ENCODE measurements at regions not wholly inside any gene's neighbourhood (a gene's known extent, or its start where the extent isn't known, plus 50 kb on each side); places are given as distances from the start of the nearest gene placed in this dataset.

DNA sequence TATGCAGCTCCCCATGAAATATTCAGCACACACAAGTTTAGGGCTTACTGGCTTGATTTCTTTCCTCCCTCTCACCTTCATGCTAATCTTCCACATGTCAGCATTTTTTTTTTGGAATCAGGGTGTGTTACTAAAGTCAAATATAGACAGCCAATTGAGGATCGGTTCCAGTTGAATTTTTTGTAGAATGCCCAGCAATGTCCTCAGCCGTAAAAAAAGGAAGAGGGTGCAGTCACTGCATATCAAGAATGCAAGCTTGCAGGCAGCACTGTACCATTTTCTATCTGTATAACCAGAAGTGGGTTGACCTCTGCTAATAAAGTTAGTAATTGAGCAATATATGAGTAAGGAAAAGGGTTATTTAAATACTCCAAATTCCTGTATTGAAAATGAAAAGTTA, 51.4 kb upstream of the CHMP2B start:
- DNase-seq (no peak), ATAC-seq (no peak)
- POLR2A ChIA-PET: no interaction called here
- no peak overlapping the region for H3K27ac Mint-ChIP-seq
- no peaks in the 10 kb centered on the region for H3K9me3 Mint-ChIP-seq
- no peaks in the 10 kb centered on the region for H3K36me3 Mint-ChIP-seq
- H3K4me1 Mint-ChIP-seq: no peaks in the 10 kb centered on the region
- no peak overlapping the region for H3K4me3 Mint-ChIP-seq
- peaks cover 2 to 19% (median 6%) of the 10 kb centered on the region in 5 donors for H3K27me3 Mint-ChIP-seq

DNA sequence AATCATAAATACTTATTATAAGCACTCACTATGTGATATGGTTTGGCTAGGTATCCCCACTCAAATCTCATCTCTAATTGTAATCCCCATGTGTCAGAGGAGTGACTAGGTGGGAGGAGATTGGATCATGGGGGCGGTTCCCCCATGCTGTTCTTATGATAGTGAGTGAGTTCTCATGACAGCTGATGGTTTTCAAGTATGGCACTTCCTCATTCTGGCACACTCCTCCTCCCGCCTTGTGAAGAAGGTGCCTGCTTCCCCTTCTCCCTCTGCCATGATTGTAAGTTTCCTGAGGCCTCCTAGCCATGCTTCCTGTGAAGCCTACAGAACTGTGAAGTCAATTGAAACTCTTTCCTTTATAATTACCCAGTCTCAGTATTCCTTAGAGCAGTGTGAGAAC, 53.3 kb upstream of the CHMP2B start:
- Mint-ChIP-seq H3K9me3 (no peaks in the 10 kb centered on the region), H3K36me3 (no peaks in the 10 kb centered on the region), H3K27me3 (peaks cover 2 to 13% (median 4%) of the 10 kb centered on the region in 5 donors), H3K4me1 (no peaks in the 10 kb centered on the region), H3K27ac (no peak overlapping the region), H3K4me3 (no peak overlapping the region)
- ATAC-seq: no peak
- POLR2A ChIA-PET: no interaction called here
- no peak for DNase-seq

- Mint-ChIP-seq H3K36me3 (no peaks in the 10 kb centered on the region), H3K9me3 (no peaks in the 10 kb centered on the region), H3K4me3 (no peak overlapping the region), H3K27ac (no peak overlapping the region), H3K27me3 (peaks cover 4 to 15% (median 6%) of the 10 kb centered on the region in 5 donors), H3K4me1 (peaks cover 0 to 1% (median 0%) of the 10 kb centered on the region in 4 donors)
- ATAC-seq: no peak
- POLR2A ChIA-PET: no interaction called here
- DNase-seq: no peak
Measured at GRCh38 chr3:87173071-87173470, 54.0 kb upstream of the CHMP2B start.

GRCh38 chr3:87167628-87168456, 59.3 kb upstream of the CHMP2B start:
- no peaks in the 10 kb centered on the region for H3K9me3 Mint-ChIP-seq
- peak; percentile 46 to 47 for ATAC-seq
- peak overlapping the region; percentile 11 to 74 (median 34) for H3K4me3 Mint-ChIP-seq
- DNase-seq: peak in 5 of 10 donors; percentile 5 to 41 (median 32)
- peaks cover 7 to 19% (median 12%) of the 10 kb centered on the region in 5 donors for H3K27me3 Mint-ChIP-seq
- H3K36me3 Mint-ChIP-seq: no peaks in the 10 kb centered on the region
- peaks cover 0 to 6% (median 3%) of the 10 kb centered on the region in 4 donors for H3K4me1 Mint-ChIP-seq
- no peak overlapping the region for H3K27ac Mint-ChIP-seq
- POLR2A ChIA-PET: no interaction called here

DNA sequence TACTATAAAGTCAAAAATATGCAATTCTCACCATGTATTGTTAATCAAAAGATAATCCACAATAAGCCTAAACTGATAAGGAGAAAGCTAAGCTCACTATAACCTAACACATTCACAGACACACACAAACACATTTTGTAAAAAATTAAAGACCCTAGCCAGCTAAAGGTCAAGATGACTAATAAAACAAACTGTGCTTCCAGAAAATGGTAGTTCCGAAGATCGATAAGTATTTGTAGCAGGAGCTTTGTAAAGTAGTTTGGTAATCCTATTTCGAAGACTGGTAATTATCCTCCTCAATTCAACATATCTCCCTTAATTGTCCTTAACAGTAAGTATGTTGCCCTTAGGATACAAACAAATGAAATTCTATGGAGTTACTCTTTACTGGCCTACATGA, 62.9 kb upstream of the CHMP2B start:
- POLR2A ChIA-PET: no interaction called here
- peaks cover 0 to 6% (median 3%) of the 10 kb centered on the region in 4 donors for H3K4me1 Mint-ChIP-seq
- no peaks in the 10 kb centered on the region for H3K9me3 Mint-ChIP-seq
- no peak for DNase-seq
- no peak for ATAC-seq
- H3K27me3 Mint-ChIP-seq: peaks cover 7 to 20% (median 14%) of the 10 kb centered on the region in 5 donors
- H3K36me3 Mint-ChIP-seq: no peaks in the 10 kb centered on the region
- H3K4me3 Mint-ChIP-seq: no peak overlapping the region
- no peak overlapping the region for H3K27ac Mint-ChIP-seq

DNA sequence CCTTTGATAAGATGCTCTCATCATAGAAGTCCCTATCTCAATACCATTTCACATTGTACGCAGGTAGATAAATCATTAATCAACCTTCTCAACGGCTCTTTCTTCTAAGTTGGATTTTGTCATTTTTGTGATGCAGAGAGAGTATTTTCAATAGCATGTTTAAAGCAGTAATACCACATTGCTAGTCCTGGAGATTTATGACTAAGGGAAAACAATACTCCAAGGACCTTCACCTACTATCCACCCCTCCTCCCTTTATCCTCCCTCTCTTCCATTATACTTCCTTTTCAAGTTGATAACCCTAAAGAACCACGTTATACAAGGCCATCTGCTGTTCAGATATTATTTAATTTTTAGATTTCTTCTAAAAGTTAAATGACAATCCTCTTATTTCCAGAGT, 65.3 kb upstream of the CHMP2B start:
- ATAC-seq (no peak), DNase-seq (no peak)
- Mint-ChIP-seq H3K36me3 (no peaks in the 10 kb centered on the region), H3K4me3 (no peak overlapping the region), H3K27me3 (peaks cover 4 to 20% (median 6%) of the 10 kb centered on the region in 5 donors), H3K27ac (no peak overlapping the region), H3K4me1 (no peaks in the 10 kb centered on the region), H3K9me3 (no peaks in the 10 kb centered on the region)
- POLR2A ChIA-PET: no interaction called here

DNA sequence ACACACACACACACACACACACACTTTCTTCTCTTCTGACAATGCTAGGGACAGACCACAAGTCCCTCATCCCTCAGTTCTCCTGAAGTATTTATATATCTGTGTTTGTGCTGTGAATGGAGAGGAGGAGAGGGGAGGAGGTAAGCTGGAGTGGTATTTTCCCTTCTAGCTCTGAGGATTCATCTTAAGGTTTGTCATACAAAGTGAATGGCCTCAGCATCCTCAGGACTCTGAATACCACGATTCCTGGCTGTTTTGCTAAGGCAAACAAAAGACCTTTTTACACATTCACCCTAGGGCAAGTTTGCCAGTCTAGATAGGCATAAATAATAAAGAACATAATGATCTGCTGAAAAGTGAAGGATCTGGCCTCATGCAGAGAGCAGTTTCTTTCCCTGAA, 65.7 kb upstream of the CHMP2B start:
- Mint-ChIP-seq H3K27ac (no peak overlapping the region), H3K27me3 (peaks cover 2 to 20% (median 10%) of the 10 kb centered on the region in 5 donors), H3K9me3 (no peaks in the 10 kb centered on the region), H3K4me1 (no peaks in the 10 kb centered on the region), H3K4me3 (no peak overlapping the region), H3K36me3 (no peaks in the 10 kb centered on the region)
- ATAC-seq (no peak), DNase-seq (no peak)
- POLR2A ChIA-PET: no interaction called here

DNA sequence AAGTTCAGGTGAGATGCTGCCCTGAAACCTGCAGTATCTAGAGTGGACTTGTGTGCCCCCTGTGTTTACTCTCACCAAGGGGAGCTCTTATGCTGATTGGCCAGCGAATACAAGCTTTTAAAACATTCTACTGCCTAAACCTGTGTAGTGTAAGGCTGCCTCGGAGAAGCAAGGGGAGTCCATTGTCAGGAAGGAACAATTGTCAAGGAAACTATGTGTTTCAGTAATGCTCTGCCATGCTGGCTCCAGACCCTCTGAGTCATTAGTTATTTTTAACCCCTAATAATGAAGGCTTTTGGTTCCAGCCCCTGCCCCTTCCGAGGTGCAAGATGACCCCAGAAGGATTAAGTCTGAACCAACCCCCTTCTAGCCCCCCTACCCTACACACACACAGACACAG, 66.1 kb upstream of the CHMP2B start:
- ATAC-seq: peak in 1 of 2 donors; percentile 23
- Mint-ChIP-seq H3K27ac (no peak overlapping the region), H3K4me1 (no peaks in the 10 kb centered on the region)

GRCh38 chr3:87158823-87159222, 68.3 kb upstream of the CHMP2B start:
- H3K36me3 Mint-ChIP-seq: no peaks in the 10 kb centered on the region
- H3K27me3 Mint-ChIP-seq: peaks cover 1 to 20% (median 6%) of the 10 kb centered on the region in 5 donors
- no peak overlapping the region for H3K27ac Mint-ChIP-seq
- DNase-seq (no peak), ATAC-seq (no peak)
- POLR2A ChIA-PET: no interaction called here
- H3K4me1 Mint-ChIP-seq: no peaks in the 10 kb centered on the region
- H3K4me3 Mint-ChIP-seq: no peak overlapping the region
- no peaks in the 10 kb centered on the region for H3K9me3 Mint-ChIP-seq

More for the DNA sequence above, 66.1 kb upstream of the CHMP2B start:
- DNase-seq: no peak
- POLR2A ChIA-PET: no interaction called here
- Mint-ChIP-seq H3K4me3 (no peak overlapping the region), H3K36me3 (no peaks in the 10 kb centered on the region), H3K27me3 (peaks cover 2 to 20% (median 8%) of the 10 kb centered on the region in 5 donors), H3K9me3 (no peaks in the 10 kb centered on the region)

- POLR2A ChIA-PET: no interaction called here
- Mint-ChIP-seq H3K36me3 (peaks cover 0 to 4% (median 0%) of the 10 kb centered on the region in 3 donors), H3K27ac (no peak overlapping the region), H3K4me3 (no peak overlapping the region), H3K4me1 (no peaks in the 10 kb centered on the region), H3K27me3 (peaks cover 0 to 11% (median 5%) of the 10 kb centered on the region in 5 donors), H3K9me3 (peaks cover 0 to 11% (median 7%) of the 10 kb centered on the region in 9 donors)
- ATAC-seq (no peak), DNase-seq (no peak)
Measured at GRCh38 chr3:87148020-87148419, 79.1 kb upstream of the CHMP2B start.

DNA sequence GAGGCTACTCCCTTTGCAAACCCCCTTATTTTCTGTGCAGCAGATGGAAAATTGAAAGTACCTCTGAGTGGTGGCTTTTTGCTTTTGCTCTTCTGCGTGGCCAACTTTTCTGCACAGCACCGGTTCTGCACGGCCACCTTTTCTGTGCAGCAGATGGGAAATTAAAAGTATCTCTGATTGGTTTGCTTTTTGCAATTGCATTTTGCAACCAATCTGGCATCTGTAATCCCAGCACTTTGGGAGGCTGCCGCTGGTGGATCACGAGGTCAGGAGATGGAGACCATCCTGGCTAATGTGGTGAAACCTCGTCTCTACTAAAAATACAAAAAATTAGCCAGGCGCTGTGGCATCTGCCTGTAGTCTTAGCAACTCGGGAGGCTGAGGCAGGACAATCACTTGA, 79.5 kb upstream of the CHMP2B start:
- H3K9me3 Mint-ChIP-seq: peaks cover 0 to 15% (median 9%) of the 10 kb centered on the region in 9 donors
- H3K4me3 Mint-ChIP-seq: no peak overlapping the region
- H3K27ac Mint-ChIP-seq: no peak overlapping the region
- POLR2A ChIA-PET: no interaction called here
- DNase-seq (no peak), ATAC-seq (no peak)
- peaks cover 0 to 11% (median 5%) of the 10 kb centered on the region in 5 donors for H3K27me3 Mint-ChIP-seq
- H3K4me1 Mint-ChIP-seq: no peaks in the 10 kb centered on the region
- peaks cover 0 to 4% (median 0%) of the 10 kb centered on the region in 3 donors for H3K36me3 Mint-ChIP-seq

GRCh38 chr3:87145553-87145952, 81.6 kb upstream of the CHMP2B start:
- Mint-ChIP-seq H3K27ac (no peak overlapping the region), H3K4me3 (no peak overlapping the region), H3K4me1 (no peaks in the 10 kb centered on the region), H3K27me3 (peaks cover 0 to 8% (median 3%) of the 10 kb centered on the region in 5 donors), H3K9me3 (peaks cover 3 to 33% (median 18%) of the 10 kb centered on the region in 9 donors), H3K36me3 (peaks cover 0 to 18% (median 3%) of the 10 kb centered on the region in 3 donors)
- DNase-seq: no peak
- POLR2A ChIA-PET: no interaction called here
- ATAC-seq: no peak

GRCh38 chr3:87136066-87136596, 91.0 kb upstream of the CHMP2B start:
- no peak for ATAC-seq
- DNase-seq: no peak
- H3K27ac Mint-ChIP-seq: no peak overlapping the region
- peaks cover 0 to 11% (median 0%) of the 10 kb centered on the region in 3 donors for H3K36me3 Mint-ChIP-seq
- no peaks in the 10 kb centered on the region for H3K4me1 Mint-ChIP-seq
- POLR2A ChIA-PET: no interaction called here
- peaks cover 3 to 18% (median 11%) of the 10 kb centered on the region in 9 donors for H3K9me3 Mint-ChIP-seq
- H3K27me3 Mint-ChIP-seq: peaks cover 0 to 4% (median 1%) of the 10 kb centered on the region in 5 donors
- no peak overlapping the region for H3K4me3 Mint-ChIP-seq

Data from naive thymus-derived CD8-positive, alpha-beta T cell (primary cell).